HG02884 (cell line): ENCODE measurements at regions not wholly inside any gene's neighbourhood (a gene's known extent, or its start where the extent isn't known, plus 50 kb on each side); places are given as distances from the start of the nearest gene placed in this dataset.
A peak's percentile ranks its signal among the peaks of the same experiment; 100 is the strongest.

ENCODE experiments used
- ATAC-seq: cut with Tn5 transposase; IDR thresholded peaks from one replicate; pipeline ENCODE4 v1.9.1; 2021; ENCODE audit warnings: mild to moderate bottlenecking, moderate library complexity; ENCODE audit not compliant: unreplicated experiment

GRCh38 chr2:104664672-104665071 lies 189.2 kb upstream of the POU3F3 start:
- ATAC-seq = no peak

- ATAC-seq = no peak
Measured at GRCh38 chr2:104668631-104669030, 185.3 kb upstream of the POU3F3 start.

- no peak for ATAC-seq
Measured at GRCh38 chr2:104673225-104673624, 180.7 kb upstream of the POU3F3 start.

- ATAC-seq = no peak
Measured at GRCh38 chr2:104678181-104678580, 175.7 kb upstream of the POU3F3 start.

- no peak for ATAC-seq
Measured at GRCh38 chr2:104685591-104685990, 168.3 kb upstream of the POU3F3 start.

GRCh38 chr2:104687147-104687546 lies 166.8 kb upstream of the POU3F3 start:
- ATAC-seq = no peak

GRCh38 chr2:104690255-104690984 lies 163.5 kb upstream of the POU3F3 start:
- ATAC-seq = no peak

GRCh38 chr2:104698276-104698675 lies 155.6 kb upstream of the POU3F3 start:
- no peak for ATAC-seq

- ATAC-seq = no peak
Measured at GRCh38 chr2:104701411-104701911, 152.5 kb upstream of the POU3F3 start.

- ATAC-seq = no peak
Measured at GRCh38 chr2:104702031-104702850, 151.7 kb upstream of the POU3F3 start.

GRCh38 chr2:104703669-104704068 lies 150.2 kb upstream of the POU3F3 start:
- ATAC-seq = no peak

- ATAC-seq = no peak
Measured at GRCh38 chr2:104704496-104705245, 149.2 kb upstream of the POU3F3 start.

GRCh38 chr2:104707056-104707455 lies 146.9 kb upstream of the POU3F3 start:
- ATAC-seq = no peak

- ATAC-seq = no peak
Measured at GRCh38 chr2:104708967-104709366, 144.9 kb upstream of the POU3F3 start.

GRCh38 chr2:104716061-104716460 lies 137.9 kb upstream of the POU3F3 start:
- no peak for ATAC-seq

GRCh38 chr2:104733226-104733943 lies 120.5 kb upstream of the POU3F3 start:
- ATAC-seq = peak; percentile 84

- ATAC-seq = peak; percentile 58
Measured at GRCh38 chr2:104734937-104735586, 118.9 kb upstream of the POU3F3 start.

- ATAC-seq = no peak
Measured at GRCh38 chr2:104736026-104736425, 117.9 kb upstream of the POU3F3 start.

GRCh38 chr2:104741860-104742259 lies 112.1 kb upstream of the POU3F3 start:
- no peak for ATAC-seq

GRCh38 chr2:104744537-104744936 lies 109.4 kb upstream of the POU3F3 start:
- ATAC-seq = no peak
